HepG2 (cell line): ENCODE measurements at regions not wholly inside any gene's neighbourhood (a gene's known extent, or its start where the extent isn't known, plus 50 kb on each side); places are given as distances from the start of the nearest gene placed in this dataset.

Experiments
- ATAC-seq: fragments of 200-7000 bp; cut with Tn5 transposase; 3 replicates; pipeline ENCODE4 v1.9.1; 2020; ENCODE audit warnings: mild to moderate bottlenecking, moderate library complexity
- BruUV-seq: library from RNA; stranded (reverse); fragments of 400-500 nt; replicated peaks from 2 replicates; lab custom pipeline; 2021; lab: Mats Ljungman, UMichigan
- CTCF ChIA-PET: fragments of 300-600 bp; formaldehyde crosslinking; extraction: SDS; loops from one replicate; lab custom pipeline; 2021; ENCODE audit warnings: low total read pairs, inconsistent platforms, low intra/inter-chr PET ratio; lab: Yijun Ruan, JAX
- POLR2A ChIA-PET: fragments of 350-600 bp; sonication (Branson Sonifier 250); formaldehyde crosslinking; loops from one replicate; lab custom pipeline; 2020; ENCODE audit warnings: antibody characterized with exemption, inconsistent platforms; lab: Yijun Ruan, JAX
- DNase-seq: peaks from one replicate; pipeline ENCODE4 v3.0.0-alpha.2; 2015; ENCODE audit warnings: low spot score
- FAIRE-seq: peaks from 3 replicates; lab custom pipeline; 2011; peaks lifted over from hg19 to GRCh38; lab: Jason Lieb, UNC
- H2AFZ ChIP-seq: one replicate; pipeline ENCODE4 v1.6.1; 2011; ENCODE audit warnings: low read length, inconsistent platforms
- H3K27ac ChIP-seq: fragments of 300-600 bp; 3 replicates; pipeline ENCODE4 v1.8.0; 2011; ENCODE audit warnings: mixed run types, mild to moderate bottlenecking, mixed read lengths, low read length, inconsistent platforms; ENCODE audit not compliant: insufficient read depth; ENCODE audit errors: extremely low read length
- H3K27me3 ChIP-seq, 2 experiments: fragments of 200-600 bp in 1 of 2; 2 replicates in 1 of 2; 3 replicates in 1 of 2; pipeline versions ENCODE4 v1.6.0 to v1.8.0; 2011; ENCODE audit warnings: low read length in 2 of 2, mild to moderate bottlenecking in 2 of 2, moderate library complexity in 2 of 2, inconsistent platforms in 1 of 2; ENCODE audit not compliant: insufficient read depth in 2 of 2, control insufficient read depth in 1 of 2
- H3K36me3 ChIP-seq, 2 experiments: fragments of 200-600 bp in 1 of 2; replicated peaks in 1 of 2; 2 replicates in 1 of 2; 3 replicates in 1 of 2; pipeline versions ENCODE4 v1.5.1 to v1.8.0; 2011; ENCODE audit warnings: low read length in 2 of 2, inconsistent platforms in 1 of 2; ENCODE audit not compliant: insufficient read depth in 2 of 2, control insufficient read depth in 1 of 2
- H3K4me1 ChIP-seq: 2 replicates; pipeline ENCODE4 v1.5.1; 2012; ENCODE audit warnings: low read length, inconsistent platforms; ENCODE audit not compliant: insufficient read depth
- H3K4me2 ChIP-seq: 2 replicates; pipeline ENCODE4 v1.6.0; 2011; ENCODE audit warnings: low read depth, low read length, inconsistent platforms
- H3K4me3 ChIP-seq, 3 experiments: fragments of 200-600 bp in 1 of 3; sonication (generic), shearing (Covaris generic) in 1 of 3; replicated peaks in 1 of 3; 2 replicates each; pipeline ENCODE4 v1.5.1; 2011 to 2016; ENCODE audit warnings: low read length in 3 of 3, inconsistent platforms in 2 of 3, low read depth in 2 of 3, mild to moderate bottlenecking in 2 of 3, control low read depth in 1 of 3, mixed read lengths in 1 of 3; ENCODE audit not compliant: insufficient read depth in 1 of 3
- H3K79me2 ChIP-seq: one replicate; pipeline ENCODE4 v1.6.1; 2011; ENCODE audit warnings: low read length, inconsistent platforms; ENCODE audit not compliant: insufficient read depth
- H3K9ac ChIP-seq: 2 replicates; pipeline ENCODE4 v1.6.0; 2011; ENCODE audit warnings: mild to moderate bottlenecking, low read depth, low read length, inconsistent platforms; ENCODE audit not compliant: insufficient read depth
- H3K9me3 ChIP-seq: 2 replicates; pipeline ENCODE4 v1.5.1; 2012; ENCODE audit warnings: mild to moderate bottlenecking, low read length
- H4K20me1 ChIP-seq: 2 replicates; pipeline ENCODE4 v1.6.0; 2011; ENCODE audit warnings: inconsistent platforms, mild to moderate bottlenecking, low read length, moderate library complexity; ENCODE audit not compliant: insufficient read depth
- ETV5 ChIP-seq: IDR thresholded peaks from 2 replicates; pipeline ENCODE4 v1.6.1; 2018; ENCODE audit warnings: missing biosample characterization, missing genetic modification reagents, inconsistent platforms, borderline replicate concordance
- GLI4 ChIP-seq: sonication (generic); formaldehyde crosslinking; IDR thresholded peaks from 2 replicates; pipeline ENCODE4 v1.5.1; 2020; ENCODE audit warnings: missing genetic modification reagents, mild to moderate bottlenecking, moderate library complexity, borderline replicate concordance
- KAT7 ChIP-seq: IDR thresholded peaks from 2 replicates; pipeline ENCODE4 v1.6.1; 2018; ENCODE audit warnings: borderline replicate concordance, missing compliant biosample characterization
- PPARG ChIP-seq: conservative IDR thresholded peaks from 2 replicates; pipeline ENCODE4 v1.6.1; 2016; ENCODE audit warnings: missing biosample characterization, missing genetic modification reagents
- TBX2 ChIP-seq: sonication (generic); formaldehyde crosslinking; IDR thresholded peaks from 2 replicates; pipeline ENCODE4 v1.5.0; 2020; ENCODE audit warnings: missing genetic modification reagents, mild to moderate bottlenecking, borderline replicate concordance
- TCF7L2 ChIP-seq: IDR thresholded peaks from 2 replicates; pipeline ENCODE4 v1.6.1; 2011; ENCODE audit warnings: mild to moderate bottlenecking, low read depth, low read length, moderate library complexity
- ZNF331 ChIP-seq: sonication (generic); formaldehyde crosslinking; IDR thresholded peaks from 2 replicates; pipeline ENCODE4 v1.4.0; 2020; ENCODE audit warnings: missing genetic modification reagents
- ZNF549 ChIP-seq: sonication (generic); formaldehyde crosslinking; IDR thresholded peaks from 2 replicates; pipeline ENCODE4 v1.5.0; 2020; ENCODE audit warnings: missing genetic modification reagents
- ZNF878 ChIP-seq: sonication (generic); formaldehyde crosslinking; IDR thresholded peaks from 2 replicates; pipeline ENCODE4 v1.8.1; 2023; ENCODE audit warnings: mild to moderate bottlenecking, missing genetic modification reagents, moderate library complexity
- WGBS: methylation state at CpG from one replicate; pipeline ENCODE4 v1.1.6; 2017; ENCODE audit warnings: low lambda C conversion rate; 5-methylcytosine and 5-hydroxymethylcytosine counted together
- in situ Hi-C: cut with HindIII; loops from 2 replicates; pipeline ENCODE4 v1.10.0; 2017; ENCODE audit warnings: low pct_unique_long_range_greater_than_20kb; ENCODE audit not compliant: extremely low pct_ligation_motif_present
- intact Hi-C: fragments of 100-400 bp; cut with micrococcal nuclease; formaldehyde crosslinking; loops from one replicate; pipeline ENCODE4 v1.10.0; 2022; ENCODE audit not compliant: unreplicated experiment
- TF ChIP-seq, protein P1 (sequence below): sonication (generic); formaldehyde crosslinking; IDR thresholded peaks from 2 replicates; pipeline ENCODE4 v1.8.0; 2022; ENCODE audit warnings: missing genetic modification reagents, mild to moderate bottlenecking, inconsistent platforms, borderline replicate concordance
- TF ChIP-seq, protein P2 (sequence below): sonication (generic); formaldehyde crosslinking; IDR thresholded peaks from 2 replicates; pipeline ENCODE4 v1.8.0; 2022; ENCODE audit warnings: missing genetic modification reagents, mild to moderate bottlenecking, borderline replicate concordance
- TF ChIP-seq, protein P3 (sequence below): sonication (generic); formaldehyde crosslinking; IDR thresholded peaks from 2 replicates; pipeline ENCODE4 v1.4.0; 2020; ENCODE audit warnings: missing genetic modification reagents

DNA sequence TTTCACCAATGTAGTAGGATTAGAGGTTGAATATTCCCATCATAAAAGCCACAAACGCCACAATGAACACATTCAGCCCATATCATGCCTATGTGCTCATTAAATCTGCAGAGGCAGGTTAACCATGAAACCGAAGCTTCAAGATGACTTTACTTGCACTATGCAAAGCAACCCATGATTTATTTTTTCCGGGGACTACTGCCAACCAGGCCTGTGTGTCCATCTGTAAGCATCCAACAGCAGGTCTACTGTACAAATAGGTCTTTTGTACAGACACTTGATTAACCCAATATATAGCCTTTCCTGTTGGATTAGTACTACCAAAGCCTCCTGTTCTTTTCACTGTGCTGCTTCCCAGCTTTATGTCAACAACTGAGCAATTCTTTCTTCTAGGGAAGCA lies 104.9 kb upstream of the CDH10 start:
- no peak overlapping the region for H3K4me2 ChIP-seq
- peaks cover 26% of the 10 kb centered on the region for H3K9me3 ChIP-seq
- DNase-seq (no peak), FAIRE-seq (no peak), ATAC-seq (no peak)
- H2AFZ ChIP-seq, result no peak overlapping the region
- H3K4me3 ChIP-seq, result no peak overlapping the region
- no peaks in the 10 kb centered on the region for H4K20me1 ChIP-seq
- intact Hi-C loops, result no loop called here
- 11% methylated on average over 3 of the region's 3 CpGs for WGBS
- no peaks in the 10 kb centered on the region for H3K36me3 ChIP-seq
- in situ Hi-C loops, result no loop called here
- H3K27ac ChIP-seq, result no peak overlapping the region
- H3K27me3 ChIP-seq, result no peaks in the 10 kb centered on the region
- ChIA-PET CTCF (no interaction called here), POLR2A (no interaction called here)
- H3K4me1 ChIP-seq, result no peaks in the 10 kb centered on the region
- H3K79me2 ChIP-seq, result no peaks in the 10 kb centered on the region
- H3K9ac ChIP-seq, result no peak overlapping the region
- TF ChIP-seq, protein P1, sequence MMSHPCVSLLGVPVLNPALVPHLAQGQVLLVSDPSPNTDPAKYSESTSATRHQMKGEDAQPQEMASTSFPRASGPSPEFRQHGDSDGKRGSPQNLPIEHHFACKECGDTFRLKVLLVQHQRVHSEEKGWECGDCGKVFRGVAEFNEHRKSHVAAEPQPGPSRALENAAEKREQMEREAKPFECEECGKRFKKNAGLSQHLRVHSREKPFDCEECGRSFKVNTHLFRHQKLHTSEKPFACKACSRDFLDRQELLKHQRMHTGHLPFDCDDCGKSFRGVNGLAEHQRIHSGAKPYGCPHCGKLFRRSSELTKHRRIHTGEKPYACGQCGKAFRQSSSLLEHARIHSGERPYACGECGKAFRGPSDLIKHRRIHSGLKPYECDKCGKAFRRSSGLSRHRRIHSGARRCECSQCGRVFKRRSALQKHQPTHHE, result no peak
- TF ChIP-seq TCF7L2 (no peak), ETV5 (CRISPR knock-in tag) (no peak), ZNF878 (CRISPR knock-in tag) (no peak), KAT7 (CRISPR knock-in tag) (no peak)
- TF ChIP-seq, protein P2, sequence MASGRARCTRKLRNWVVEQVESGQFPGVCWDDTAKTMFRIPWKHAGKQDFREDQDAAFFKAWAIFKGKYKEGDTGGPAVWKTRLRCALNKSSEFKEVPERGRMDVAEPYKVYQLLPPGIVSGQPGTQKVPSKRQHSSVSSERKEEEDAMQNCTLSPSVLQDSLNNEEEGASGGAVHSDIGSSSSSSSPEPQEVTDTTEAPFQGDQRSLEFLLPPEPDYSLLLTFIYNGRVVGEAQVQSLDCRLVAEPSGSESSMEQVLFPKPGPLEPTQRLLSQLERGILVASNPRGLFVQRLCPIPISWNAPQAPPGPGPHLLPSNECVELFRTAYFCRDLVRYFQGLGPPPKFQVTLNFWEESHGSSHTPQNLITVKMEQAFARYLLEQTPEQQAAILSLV, result no peak
- no TSS peak for BruUV-seq

DNA sequence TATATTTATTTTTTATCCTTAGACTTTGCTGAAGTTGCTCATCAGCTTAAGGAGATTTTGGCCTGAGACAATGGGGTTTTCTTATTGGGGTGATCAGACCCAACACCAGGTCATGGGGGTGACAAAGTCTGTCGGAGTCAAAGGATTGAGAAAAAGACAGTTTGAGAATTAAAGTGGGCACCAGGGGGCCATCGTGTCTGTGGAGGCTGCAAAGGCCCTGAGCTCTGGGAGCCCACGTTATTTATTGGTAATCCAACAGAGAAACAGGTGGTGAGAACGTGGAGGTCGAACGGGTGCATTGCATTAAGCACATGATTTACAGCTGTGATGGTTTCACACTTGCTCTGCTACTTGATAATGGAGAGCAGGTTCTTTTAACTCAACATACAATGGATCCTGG lies 102.5 kb upstream of the CDH10 start:
- no peaks in the 10 kb centered on the region for H3K4me1 ChIP-seq
- peaks cover 25% of the 10 kb centered on the region for H3K9me3 ChIP-seq
- H3K79me2 ChIP-seq, result no peaks in the 10 kb centered on the region
- H3K4me2 ChIP-seq, result no peak overlapping the region
- BruUV-seq, result no TSS peak
- no peak overlapping the region for H2AFZ ChIP-seq
- no peak for FAIRE-seq
- CTCF ChIA-PET, result no interaction called here
- no peak overlapping the region for H3K27ac ChIP-seq
- no peaks in the 10 kb centered on the region for H3K27me3 ChIP-seq
- no peak overlapping the region for H3K4me3 ChIP-seq
- in situ Hi-C loops, result no loop called here
- intact Hi-C loops, result no loop called here
- H3K36me3 ChIP-seq, result no peaks in the 10 kb centered on the region
- no peak for ATAC-seq
- TF ChIP-seq PPARG (CRISPR knock-in tag) (no peak), TBX2 (CRISPR knock-in tag) (no peak), ZNF549 (CRISPR knock-in tag) (no peak), ZNF331 (CRISPR knock-in tag) (no peak), GLI4 (no peak)
- TF ChIP-seq, protein P3, sequence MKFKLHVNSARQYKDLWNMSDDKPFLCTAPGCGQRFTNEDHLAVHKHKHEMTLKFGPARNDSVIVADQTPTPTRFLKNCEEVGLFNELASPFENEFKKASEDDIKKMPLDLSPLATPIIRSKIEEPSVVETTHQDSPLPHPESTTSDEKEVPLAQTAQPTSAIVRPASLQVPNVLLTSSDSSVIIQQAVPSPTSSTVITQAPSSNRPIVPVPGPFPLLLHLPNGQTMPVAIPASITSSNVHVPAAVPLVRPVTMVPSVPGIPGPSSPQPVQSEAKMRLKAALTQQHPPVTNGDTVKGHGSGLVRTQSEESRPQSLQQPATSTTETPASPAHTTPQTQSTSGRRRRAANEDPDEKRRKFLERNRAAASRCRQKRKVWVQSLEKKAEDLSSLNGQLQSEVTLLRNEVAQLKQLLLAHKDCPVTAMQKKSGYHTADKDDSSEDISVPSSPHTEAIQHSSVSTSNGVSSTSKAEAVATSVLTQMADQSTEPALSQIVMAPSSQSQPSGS (CRISPR knock-in tag), result no peak
- DNase-seq, result no peak
- POLR2A ChIA-PET, result no interaction called here
- 8% methylated on average over 6 of the region's 6 CpGs for WGBS
- no peaks in the 10 kb centered on the region for H4K20me1 ChIP-seq
- H3K9ac ChIP-seq, result no peak overlapping the region
